ENCODE measurements at regions not wholly inside any gene's neighbourhood (a gene's known extent, or its start where the extent isn't known, plus 50 kb on each side); places are given as distances from the start of the nearest gene placed in this dataset.
"Not testable (repeated sequence)": the region's sequence is repeated elsewhere in the genome, so short reads cannot be mapped to it uniquely, and the experiment has no call there.

GRCh38 chr21:28310171-28310685 is 682.4 kb downstream of the LTN1 start:
- ATAC-seq (no peak), DNase-seq (no peak)
- Mint-ChIP-seq H3K4me1 (no peaks in the 10 kb centered on the region), H3K27me3 (no peaks in the 10 kb centered on the region), H3K27ac (no peak overlapping the region), H3K4me3 (no peak overlapping the region), H3K9me3 (peaks cover 4 to 19% of the 10 kb centered on the region in 2 donors)

GRCh38 chr21:28309596-28309995 is 683.1 kb downstream of the LTN1 start:
- H3K4me3 Mint-ChIP-seq: no peak overlapping the region
- H3K4me1 Mint-ChIP-seq: no peaks in the 10 kb centered on the region
- H3K9me3 Mint-ChIP-seq: peaks cover 4 to 20% of the 10 kb centered on the region in 2 donors
- no peak for DNase-seq
- H3K27me3 Mint-ChIP-seq: no peaks in the 10 kb centered on the region
- no peak for ATAC-seq
- H3K27ac Mint-ChIP-seq: no peak overlapping the region

GRCh38 chr21:28308516-28308915 is 684.2 kb downstream of the LTN1 start:
- Mint-ChIP-seq H3K4me1 (no peaks in the 10 kb centered on the region), H3K27me3 (no peaks in the 10 kb centered on the region), H3K27ac (no peak overlapping the region), H3K9me3 (peaks cover 4 to 25% of the 10 kb centered on the region in 2 donors), H3K4me3 (no peak overlapping the region)
- ATAC-seq (no peak), DNase-seq (no peak)

DNA sequence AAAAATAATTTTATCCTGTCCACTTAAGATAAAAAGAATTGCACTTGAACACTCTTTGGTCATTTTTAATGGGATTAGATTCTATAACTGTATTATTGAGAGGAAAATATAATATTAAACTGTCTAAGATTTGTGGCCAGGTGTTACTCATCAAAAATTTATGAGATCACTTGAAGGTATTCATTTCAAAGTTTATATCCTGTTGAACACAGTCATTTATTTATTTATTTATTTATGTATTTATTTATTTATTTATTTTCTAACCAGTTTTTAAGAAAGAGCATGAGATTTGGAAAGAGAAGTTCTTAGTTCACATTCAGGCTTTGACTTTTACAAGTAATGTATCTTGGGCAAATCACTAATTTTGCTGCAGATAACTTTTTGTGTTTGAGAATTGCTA is 692.7 kb downstream of the LTN1 start:
- DNase-seq: no peak
- ATAC-seq: no peak
- no peak overlapping the region for H3K4me3 Mint-ChIP-seq
- H3K4me1 Mint-ChIP-seq: no peaks in the 10 kb centered on the region
- peaks cover 0 to 7% of the 10 kb centered on the region in 2 donors for H3K9me3 Mint-ChIP-seq
- no peak overlapping the region for H3K27ac Mint-ChIP-seq
- no peaks in the 10 kb centered on the region for H3K27me3 Mint-ChIP-seq

DNA sequence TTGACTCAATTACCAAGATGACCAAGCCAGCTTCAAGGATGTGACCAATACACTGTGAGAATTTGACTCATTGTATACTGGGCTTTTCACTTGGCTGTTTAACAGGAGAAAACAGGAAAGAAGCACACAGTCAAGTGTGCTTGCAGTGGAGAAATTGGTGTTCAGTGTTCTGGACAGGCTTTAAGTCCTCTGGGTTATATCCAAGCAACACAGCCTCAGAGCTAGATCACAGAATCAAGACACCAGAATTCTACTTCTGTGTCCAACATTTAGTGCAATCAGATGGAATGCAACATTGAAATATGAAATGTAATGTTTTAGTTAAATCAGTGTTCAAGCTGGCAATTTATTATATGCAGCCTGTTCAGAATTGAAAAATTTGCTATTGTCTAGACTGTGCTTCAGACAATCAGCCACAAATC is 694.4 kb downstream of the LTN1 start:
- Mint-ChIP-seq H3K27ac (no peak overlapping the region), H3K27me3 (no peaks in the 10 kb centered on the region), H3K4me3 (no peak overlapping the region), H3K9me3 (no peaks in the 10 kb centered on the region), H3K4me1 (no peaks in the 10 kb centered on the region)
- ATAC-seq (no peak), DNase-seq (no peak)

DNA sequence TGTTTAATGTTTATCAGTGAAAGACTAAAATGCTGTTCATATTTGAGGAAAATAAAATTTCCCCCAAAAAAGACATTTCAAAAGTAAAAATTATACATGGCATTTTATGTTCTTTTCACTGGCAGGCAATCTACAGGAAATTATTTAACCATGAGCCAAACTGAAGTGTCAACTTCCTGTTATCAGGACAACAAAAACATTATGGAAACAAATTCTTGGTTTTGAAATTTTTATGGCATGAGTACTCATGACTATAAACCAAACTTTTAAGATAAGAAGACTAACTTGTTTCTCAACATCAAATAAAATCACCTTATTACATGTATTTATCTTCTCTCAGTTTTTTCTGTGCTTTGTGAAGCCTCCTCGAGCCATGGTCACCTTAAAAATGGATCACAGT is 698.6 kb downstream of the LTN1 start:
- peaks cover 0 to 7% of the 10 kb centered on the region in 2 donors for H3K9me3 Mint-ChIP-seq
- no peak overlapping the region for H3K4me3 Mint-ChIP-seq
- H3K27ac Mint-ChIP-seq: no peak overlapping the region
- H3K27me3 Mint-ChIP-seq: no peaks in the 10 kb centered on the region
- ATAC-seq (no peak), DNase-seq (no peak)
- H3K4me1 Mint-ChIP-seq: no peaks in the 10 kb centered on the region

DNA sequence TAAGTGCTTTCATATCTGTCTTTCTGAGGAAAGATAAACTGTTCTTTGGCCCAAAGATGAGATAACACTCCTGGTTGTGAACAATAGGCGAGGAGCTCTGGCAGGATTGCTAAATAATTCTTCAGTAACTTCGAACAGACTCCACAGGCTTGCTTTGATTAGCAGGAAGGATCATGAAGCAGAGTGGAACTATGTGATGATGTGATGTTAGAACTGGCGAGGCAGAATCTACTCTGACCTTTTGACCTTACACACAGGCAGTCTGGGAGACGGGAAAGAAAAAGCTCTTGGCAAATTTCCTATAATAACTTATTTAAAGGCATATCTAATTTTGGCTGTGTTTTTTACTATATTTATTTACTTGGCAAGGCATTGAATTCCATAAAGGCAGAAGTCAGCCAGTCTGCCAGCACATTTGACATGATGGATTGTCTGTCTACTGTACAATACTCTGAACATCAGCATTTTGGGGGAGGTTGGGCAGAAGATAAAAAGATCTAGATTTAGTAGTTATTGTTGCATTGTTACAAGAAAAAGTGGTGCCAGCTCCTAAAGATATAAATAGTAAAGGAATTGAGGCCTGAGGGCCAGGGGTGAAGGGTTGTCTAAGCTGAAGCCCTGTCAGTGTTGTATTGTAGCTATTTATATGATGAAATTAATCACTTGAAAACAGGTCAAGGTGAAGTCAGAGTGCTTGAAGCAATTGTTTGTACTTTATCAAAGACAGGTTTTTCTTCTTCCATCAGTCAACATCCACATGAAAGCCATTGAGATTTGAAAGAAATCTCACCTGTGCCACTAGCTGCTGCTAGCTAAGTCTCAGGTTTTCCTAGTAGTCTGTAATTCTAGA is 708.8 kb downstream of the LTN1 start:
- H3K9me3 Mint-ChIP-seq: peaks cover 2 to 4% of the 10 kb centered on the region in 2 donors
- no peaks in the 10 kb centered on the region for H3K4me1 Mint-ChIP-seq
- H3K27me3 Mint-ChIP-seq: no peaks in the 10 kb centered on the region
- DNase-seq: no peak
- H3K27ac Mint-ChIP-seq: no peak overlapping the region
- no peak overlapping the region for H3K4me3 Mint-ChIP-seq
- ATAC-seq: no peak

DNA sequence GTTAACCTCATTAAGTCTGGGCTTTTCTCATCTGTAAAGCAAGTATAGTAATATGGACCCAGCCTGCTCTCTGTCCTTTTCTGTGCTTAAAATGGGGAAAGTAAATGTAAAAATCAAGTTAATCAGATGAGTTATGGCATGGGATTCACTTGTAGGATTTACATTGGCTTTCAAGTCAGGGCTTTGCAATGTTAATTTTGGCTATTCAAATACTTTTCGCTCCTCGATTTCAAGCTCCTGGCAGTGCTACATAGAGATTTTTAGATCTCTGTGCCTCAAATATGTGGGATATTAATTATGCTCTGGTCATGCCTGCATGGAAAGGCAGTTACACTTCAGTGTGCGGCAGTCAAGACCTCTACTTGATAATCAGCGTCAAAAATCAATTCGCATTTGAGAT is 709.8 kb downstream of the LTN1 start:
- ATAC-seq (no peak), DNase-seq (no peak)
- Mint-ChIP-seq H3K27me3 (no peaks in the 10 kb centered on the region), H3K9me3 (peaks cover 0 to 4% of the 10 kb centered on the region in 2 donors), H3K27ac (no peak overlapping the region), H3K4me1 (no peaks in the 10 kb centered on the region), H3K4me3 (no peak overlapping the region)

- not testable (repeated sequence) for DNase-seq, H3K9me3 Mint-ChIP-seq, H3K27ac Mint-ChIP-seq, H3K27me3 Mint-ChIP-seq, ATAC-seq, H3K4me1 Mint-ChIP-seq, H3K4me3 Mint-ChIP-seq
Measured at GRCh38 chr21:28281357-28281756, 711.3 kb downstream of the LTN1 start.

- Mint-ChIP-seq H3K27me3 (no peaks in the 10 kb centered on the region), H3K4me3 (no peak overlapping the region), H3K9me3 (peaks cover 0 to 7% of the 10 kb centered on the region in 2 donors), H3K27ac (no peak overlapping the region), H3K4me1 (no peaks in the 10 kb centered on the region)
- ATAC-seq: no peak
- DNase-seq: no peak
Measured at GRCh38 chr21:28280611-28281010, 712.1 kb downstream of the LTN1 start.

GRCh38 chr21:28277324-28277723 is 715.4 kb downstream of the LTN1 start:
- Mint-ChIP-seq H3K27ac (no peak overlapping the region), H3K27me3 (no peaks in the 10 kb centered on the region), H3K4me3 (no peak overlapping the region), H3K9me3 (peaks cover 0 to 11% of the 10 kb centered on the region in 2 donors), H3K4me1 (no peaks in the 10 kb centered on the region)
- ATAC-seq (no peak), DNase-seq (no peak)

- Mint-ChIP-seq H3K4me3 (no peak overlapping the region), H3K4me1 (no peaks in the 10 kb centered on the region), H3K27me3 (no peaks in the 10 kb centered on the region), H3K27ac (no peak overlapping the region), H3K9me3 (peaks cover 0 to 7% of the 10 kb centered on the region in 2 donors)
- DNase-seq: no peak
- no peak for ATAC-seq
Measured at GRCh38 chr21:28272272-28272992, 720.2 kb downstream of the LTN1 start.

DNA sequence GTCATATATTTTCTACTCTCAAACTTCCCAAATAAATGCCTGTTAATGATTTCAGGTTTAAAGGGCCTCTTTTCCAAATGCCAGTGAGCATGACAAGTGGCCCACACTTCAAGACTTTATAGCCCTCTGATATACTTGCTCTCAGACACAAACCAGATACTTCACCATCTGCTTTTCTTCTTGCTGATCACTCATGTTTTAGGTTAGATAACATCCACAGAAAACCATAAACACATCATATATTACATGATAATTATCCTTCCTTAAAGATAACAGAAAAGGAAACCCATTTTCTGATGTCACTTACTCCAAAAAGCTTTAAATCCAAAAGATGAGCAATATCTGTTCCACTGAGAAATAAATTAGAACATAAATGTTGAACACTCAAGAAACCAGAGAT is 723.5 kb downstream of the LTN1 start:
- no peak overlapping the region for H3K4me3 Mint-ChIP-seq
- DNase-seq (no peak), ATAC-seq (no peak)
- peaks cover 0 to 4% of the 10 kb centered on the region in 2 donors for H3K9me3 Mint-ChIP-seq
- no peaks in the 10 kb centered on the region for H3K27me3 Mint-ChIP-seq
- H3K4me1 Mint-ChIP-seq: no peaks in the 10 kb centered on the region
- no peak overlapping the region for H3K27ac Mint-ChIP-seq

DNA sequence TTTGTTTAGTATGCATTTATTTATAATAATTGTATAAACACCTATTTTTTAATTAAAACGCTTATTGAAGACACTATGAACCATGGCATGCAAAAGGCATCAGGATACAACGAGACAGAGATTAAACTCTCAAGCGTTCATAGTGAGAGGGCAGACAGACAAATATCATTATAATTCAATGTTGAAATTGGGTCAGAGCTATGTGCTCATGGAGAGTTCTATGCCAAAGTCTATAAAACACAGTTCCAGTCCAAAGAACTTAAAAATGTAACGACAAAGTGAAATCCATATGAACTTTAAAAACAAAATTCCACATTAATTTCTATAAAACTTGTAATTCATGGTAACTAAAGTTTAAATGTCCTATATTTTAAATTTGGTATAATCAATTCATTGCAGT is 724.0 kb downstream of the LTN1 start:
- ATAC-seq: no peak
- H3K4me3 Mint-ChIP-seq: no peak overlapping the region

DNA sequence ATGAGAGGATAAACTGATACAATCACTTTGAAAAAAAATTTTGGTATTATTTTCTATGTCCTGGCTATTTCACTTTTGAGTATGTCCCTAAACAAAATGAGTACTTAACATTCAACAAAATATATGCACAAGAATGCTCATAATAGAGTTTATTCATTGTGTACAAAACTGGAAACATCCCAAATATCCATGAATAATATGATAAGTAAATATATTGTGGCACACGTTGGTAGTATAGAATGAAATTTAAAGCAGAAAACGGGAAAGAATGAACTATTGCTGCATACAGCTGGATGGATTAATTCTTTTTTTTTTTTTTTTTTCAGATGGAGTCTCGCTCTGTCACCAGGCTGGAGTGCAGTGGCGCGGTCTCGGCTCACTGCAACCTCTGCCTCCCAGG is 725.2 kb downstream of the LTN1 start:
- Mint-ChIP-seq H3K4me3 (no peak overlapping the region), H3K27me3 (no peaks in the 10 kb centered on the region), H3K4me1 (no peaks in the 10 kb centered on the region), H3K27ac (no peak overlapping the region), H3K9me3 (no peaks in the 10 kb centered on the region)
- DNase-seq: no peak
- ATAC-seq: no peak

More for the DNA sequence above, 724.0 kb downstream of the LTN1 start:
- DNase-seq: no peak
- Mint-ChIP-seq H3K4me1 (no peaks in the 10 kb centered on the region), H3K9me3 (no peaks in the 10 kb centered on the region), H3K27ac (no peak overlapping the region), H3K27me3 (no peaks in the 10 kb centered on the region)

DNA sequence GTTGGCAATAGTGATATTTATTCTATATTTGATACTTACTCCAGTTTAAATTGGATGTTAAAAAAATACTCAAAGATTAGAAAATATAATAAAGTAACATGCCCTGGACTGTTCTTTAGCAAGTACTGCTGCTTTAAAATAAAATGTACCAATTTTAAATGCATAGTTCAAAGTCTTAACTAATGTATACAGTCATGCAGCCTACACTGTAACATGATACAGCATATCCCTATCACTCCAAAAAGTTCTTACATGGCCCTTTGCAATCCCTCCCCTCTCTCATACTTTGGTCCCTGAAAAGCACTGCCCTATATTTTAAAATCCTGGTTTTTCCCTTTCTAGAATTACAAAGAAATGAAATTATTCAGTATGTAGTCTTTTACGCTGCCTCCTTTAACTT is 726.6 kb downstream of the LTN1 start:
- Mint-ChIP-seq H3K27ac (no peak overlapping the region), H3K27me3 (no peaks in the 10 kb centered on the region), H3K4me3 (no peak overlapping the region), H3K4me1 (no peaks in the 10 kb centered on the region), H3K9me3 (no peaks in the 10 kb centered on the region)
- DNase-seq: no peak
- no peak for ATAC-seq
